NAMALWA (cell line): ENCODE measurements at regions not wholly inside any gene's neighbourhood (a gene's known extent, or its start where the extent isn't known, plus 50 kb on each side); places are given as distances from the start of the nearest gene placed in this dataset.
"Not testable (repeated sequence)": the region's sequence is repeated elsewhere in the genome, so short reads cannot be mapped to it uniquely, and the experiment has no call there.

Experiments used
- DNase-seq: peaks from one replicate; pipeline ENCODE4 v3.0.0-alpha.2; 2015; ENCODE audit warnings: low spot score

DNA sequence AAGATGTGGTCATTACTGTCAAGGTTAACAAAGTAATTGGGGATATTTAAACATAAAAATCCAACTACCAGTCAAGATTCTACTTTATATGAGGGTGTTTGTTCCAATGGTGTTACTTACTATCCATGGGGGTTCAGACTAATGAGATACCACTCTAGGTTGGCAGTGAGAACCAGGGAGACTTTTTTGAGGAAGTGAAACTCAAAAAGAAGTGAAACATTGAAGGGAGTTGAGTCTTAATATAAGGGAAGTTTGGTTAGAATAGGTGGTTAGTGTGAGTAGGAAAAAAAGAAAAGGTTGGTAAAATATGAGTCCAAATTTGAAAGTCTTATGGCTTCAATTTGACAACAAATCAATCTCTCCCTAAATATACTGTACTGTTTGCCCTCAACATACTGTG lies 123.6 kb upstream of the ANK3 start:
- DNase-seq = peak; percentile 52

DNA sequence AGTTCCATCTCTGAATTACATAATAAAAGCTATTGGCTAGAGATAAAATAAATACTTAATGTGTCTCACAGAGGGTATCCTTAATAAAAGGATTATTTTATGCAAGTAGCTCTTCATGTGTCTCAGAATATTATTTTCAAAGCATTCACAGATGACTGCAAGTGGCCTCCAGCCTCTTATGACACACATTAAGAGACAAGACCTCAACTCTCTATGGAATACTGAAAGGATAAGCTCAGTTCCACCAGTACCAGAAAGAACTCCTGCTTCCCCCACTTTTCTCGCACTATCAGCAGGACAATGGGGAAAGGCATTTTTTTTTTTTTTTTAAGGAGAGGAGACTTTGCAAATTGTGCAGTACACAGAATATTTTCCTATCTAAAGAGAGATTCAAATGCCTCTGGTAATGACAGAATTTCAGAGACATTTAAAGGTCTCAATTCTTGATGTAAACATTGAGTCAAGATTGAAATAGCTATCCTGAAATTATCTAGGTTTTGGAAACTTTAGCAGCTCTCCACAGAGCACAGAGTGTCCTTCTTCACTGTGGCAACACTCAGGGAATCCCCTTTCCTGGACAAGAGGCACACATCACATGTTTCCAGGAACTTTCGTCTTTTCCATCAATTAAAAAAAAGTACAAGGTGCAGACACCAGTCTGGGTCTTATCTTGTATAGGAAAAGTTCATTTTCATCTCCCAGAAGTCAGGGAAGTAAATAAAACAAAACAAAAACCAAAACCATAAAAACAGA lies 122.0 kb upstream of the ANK3 start:
- no peak for DNase-seq

DNA sequence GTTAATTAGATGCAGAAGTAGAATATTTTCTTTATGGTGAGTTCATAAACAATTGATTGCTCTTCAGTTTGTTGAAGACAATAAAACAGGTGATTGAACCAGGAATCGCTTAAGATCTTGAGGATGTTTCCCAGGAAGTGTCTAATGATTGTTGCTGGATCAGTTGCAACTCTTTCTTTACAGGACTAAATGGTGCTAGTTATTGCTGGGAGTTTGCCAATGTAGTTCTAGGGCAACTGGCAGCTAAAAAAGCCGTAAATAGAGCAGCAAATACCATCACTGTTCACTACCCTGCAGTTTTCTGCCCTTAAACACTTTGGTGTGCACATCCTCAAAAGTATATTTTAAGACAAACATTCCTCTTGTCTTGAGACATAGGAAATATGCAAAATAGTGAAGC lies 119.2 kb upstream of the ANK3 start:
- DNase-seq = no peak

DNA sequence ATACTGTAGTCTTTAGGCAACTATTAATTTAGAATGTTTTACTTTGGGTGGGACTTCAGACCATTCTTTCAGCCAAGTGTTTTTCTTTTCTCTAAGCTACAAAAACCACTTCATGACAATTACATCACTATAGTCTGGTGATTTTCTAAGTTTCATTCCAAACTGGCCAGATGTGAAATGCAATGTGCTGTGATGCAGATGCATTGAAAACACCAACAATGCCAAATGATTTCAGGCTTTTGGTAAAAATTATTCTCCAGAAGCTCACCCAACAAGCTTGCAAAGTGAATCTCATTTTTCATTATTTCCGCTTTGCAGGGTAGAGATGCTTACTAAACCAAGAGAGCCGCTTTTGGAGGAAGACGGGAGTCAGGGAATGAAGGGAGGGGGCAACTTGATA lies 118.4 kb upstream of the ANK3 start:
- no peak for DNase-seq

DNA sequence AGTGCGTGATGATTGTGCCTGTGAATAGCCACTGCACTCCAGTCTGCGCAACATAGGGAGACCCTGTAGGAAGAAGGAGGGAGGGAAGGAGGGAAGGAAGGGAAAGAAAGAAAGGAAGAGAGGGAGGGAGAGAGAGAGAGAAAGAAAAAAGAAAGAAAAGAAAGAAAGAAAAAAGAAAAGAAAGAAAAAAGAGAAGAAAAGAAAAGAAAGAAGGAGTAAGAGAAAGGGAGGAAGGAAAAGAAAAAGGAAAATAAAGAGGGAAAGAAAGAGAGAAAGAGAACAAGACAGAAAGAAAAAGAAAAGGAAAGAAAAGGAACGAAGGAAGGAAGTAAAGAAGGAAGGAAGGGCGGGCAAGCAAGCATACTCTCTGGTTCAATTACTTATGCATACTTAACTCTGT lies 112.9 kb upstream of the ANK3 start:
- DNase-seq = no peak

DNA sequence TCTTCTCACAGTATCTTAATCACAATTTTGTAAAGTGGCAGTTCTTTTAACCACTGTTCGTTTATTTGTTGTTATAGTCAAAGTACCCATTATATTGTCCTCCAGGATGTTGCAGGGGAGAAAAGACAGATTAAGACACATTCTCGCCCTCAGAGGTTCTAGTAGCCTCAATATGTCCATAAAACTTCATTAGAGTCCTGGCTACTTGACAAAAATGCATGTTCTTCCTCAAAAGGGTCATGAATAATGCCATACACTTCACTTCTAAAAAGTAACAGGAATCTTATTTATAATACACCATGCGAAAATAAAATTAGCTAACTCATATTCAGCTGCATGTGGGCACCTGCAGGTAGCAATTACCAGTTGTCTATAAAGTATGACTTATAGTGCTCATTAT lies 109.3 kb upstream of the ANK3 start:
- DNase-seq = no peak

DNA sequence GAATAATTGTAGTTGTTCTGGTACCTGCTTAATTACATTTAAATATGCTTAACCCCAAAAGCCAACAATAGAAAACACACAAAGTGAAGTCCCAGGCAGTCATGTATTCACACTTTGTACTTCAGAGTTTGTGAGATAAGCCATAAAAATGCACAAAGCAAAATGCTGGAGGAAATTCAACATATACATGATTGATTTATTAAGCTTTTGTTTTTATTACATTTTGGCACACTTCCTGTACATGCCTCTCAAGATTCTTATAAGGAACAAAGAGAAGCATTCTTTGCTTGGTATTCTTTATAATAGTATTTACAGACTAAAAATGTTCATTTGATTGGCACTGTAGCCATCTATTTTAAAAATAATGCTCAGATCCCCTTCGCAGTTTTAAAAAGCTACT lies 107.7 kb upstream of the ANK3 start:
- DNase-seq = no peak

DNA sequence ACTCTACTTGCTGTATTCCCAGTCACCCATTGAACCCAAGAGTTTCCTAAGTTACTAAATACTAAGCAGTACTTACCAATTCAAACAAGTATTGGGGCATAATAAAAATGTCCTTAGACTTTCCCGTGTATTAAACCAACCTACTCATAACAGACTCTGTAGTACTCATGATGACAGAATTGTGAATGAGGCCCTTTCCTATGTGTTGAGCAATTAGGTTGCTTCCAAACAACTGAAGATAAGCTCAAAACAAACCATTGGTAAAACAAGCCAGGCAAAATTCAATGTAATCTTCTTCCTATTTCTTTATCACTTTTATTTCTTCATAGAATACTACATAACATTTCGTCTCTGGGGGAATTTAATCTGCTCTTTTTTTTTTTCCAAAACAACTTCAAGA lies 106.5 kb upstream of the ANK3 start:
- no peak for DNase-seq

DNA sequence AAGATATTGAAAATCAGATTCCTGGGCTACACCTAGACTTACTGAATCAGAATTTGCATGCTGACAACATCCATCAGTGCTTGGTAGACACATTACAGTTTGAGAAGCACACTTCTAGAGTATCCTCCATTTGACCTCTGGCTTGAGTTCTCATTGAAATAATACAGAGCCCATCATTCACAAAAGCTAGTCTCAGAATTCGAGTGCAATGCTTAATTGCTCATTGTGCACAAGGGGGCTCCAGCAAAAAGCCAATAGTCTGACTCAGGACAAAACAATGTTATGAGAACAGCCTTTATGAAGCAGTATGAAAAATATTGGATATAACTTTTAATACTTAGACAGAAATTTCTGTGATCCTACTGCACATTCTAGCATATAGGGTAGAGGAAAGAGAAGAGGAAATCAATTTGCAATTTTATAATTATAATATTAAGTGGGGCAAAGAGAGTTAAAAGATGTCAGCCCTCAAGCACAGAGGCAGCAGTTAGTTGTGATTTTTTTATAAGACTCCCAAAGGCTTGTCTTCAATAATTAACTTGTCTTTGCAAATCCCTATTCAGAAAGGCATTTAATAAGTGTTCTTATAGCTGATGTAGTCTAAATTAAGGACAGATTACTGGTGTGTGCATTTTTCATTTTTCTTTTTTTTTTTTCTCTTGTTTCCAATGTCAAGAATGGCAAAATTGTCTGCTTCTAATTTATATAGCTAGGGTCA lies 105.8 kb upstream of the ANK3 start:
- DNase-seq = no peak

DNA sequence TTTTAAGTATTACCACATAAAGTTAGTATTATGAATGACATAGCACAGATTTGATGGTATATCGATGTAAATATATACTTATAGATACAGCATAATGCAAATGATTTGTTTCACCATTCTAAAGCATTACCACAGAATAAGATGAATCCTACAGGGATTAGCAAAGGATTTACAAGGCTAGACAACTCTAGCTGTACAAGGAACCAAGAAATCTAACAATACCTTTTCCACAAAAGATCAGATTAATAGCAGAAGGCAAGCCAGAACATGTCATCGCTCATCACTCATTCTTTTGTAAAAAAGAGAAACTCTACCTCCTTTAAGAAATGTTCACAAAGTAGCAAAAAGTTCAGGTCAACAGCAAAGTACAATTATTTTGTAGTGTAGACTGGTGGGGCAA lies 105.1 kb upstream of the ANK3 start:
- no peak for DNase-seq

DNA sequence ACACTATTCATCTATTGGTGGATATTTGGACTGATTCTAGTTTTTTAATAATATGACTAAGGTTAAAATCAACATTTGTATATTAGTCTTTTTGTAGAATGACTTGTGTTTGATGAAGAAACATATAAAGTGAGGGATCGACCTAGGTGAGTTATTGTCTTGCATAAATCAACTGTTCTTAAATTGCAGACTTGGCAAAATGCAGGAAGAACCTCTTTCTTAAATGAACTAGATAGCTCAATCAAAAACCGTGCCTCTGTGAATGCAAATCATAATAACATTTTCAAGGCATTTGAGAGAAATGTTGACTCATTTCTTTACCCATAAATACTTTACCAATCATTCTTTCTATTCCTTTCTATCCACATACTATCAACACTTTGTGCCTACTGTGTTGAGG lies 101.5 kb upstream of the ANK3 start:
- no peak for DNase-seq

DNA sequence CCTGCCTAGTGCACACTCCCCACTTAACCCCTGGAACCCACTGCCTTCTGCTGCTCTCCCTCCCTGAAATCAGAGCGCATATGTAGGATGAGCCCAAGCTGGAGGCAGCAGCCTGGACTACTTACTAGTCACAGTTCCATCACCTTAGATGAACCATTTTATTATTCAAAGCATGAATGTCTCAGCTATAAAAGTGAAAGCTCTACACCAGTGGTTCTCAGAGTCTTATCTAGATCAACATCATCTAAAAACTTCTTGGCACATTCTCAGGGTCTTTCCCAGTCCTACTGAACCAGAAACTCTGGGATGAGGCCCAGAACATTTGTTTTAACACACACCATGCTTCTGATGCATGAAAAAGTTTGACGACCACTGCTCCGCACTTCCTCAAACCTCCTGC lies 100.3 kb upstream of the ANK3 start:
- DNase-seq = no peak

DNA sequence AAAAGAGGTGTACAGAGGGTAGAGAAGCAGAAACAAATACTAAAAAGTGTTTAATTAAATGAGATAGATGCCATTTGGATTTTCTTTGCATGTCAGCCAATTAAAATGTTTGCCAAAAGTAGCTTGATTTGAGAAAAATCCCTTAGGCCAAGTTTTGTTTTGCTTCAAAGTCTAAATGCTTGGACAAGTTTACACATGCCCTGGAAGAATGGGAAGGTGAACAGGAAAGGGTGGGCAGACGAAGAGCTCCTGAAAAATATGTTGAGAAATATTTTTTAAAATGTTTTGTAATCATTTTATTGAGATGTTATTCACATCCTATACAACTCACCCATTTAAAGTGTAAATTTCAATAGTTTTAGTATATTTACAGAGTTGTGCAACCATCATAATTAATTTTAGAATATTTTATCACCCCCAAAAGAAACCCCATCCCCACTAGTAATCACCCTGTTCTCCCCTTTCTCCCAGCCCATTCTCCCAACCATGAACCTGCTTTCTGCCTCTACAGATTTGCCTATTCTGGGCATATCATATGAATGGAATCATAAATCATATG lies 98.5 kb upstream of the ANK3 start:
- no peak for DNase-seq

DNA sequence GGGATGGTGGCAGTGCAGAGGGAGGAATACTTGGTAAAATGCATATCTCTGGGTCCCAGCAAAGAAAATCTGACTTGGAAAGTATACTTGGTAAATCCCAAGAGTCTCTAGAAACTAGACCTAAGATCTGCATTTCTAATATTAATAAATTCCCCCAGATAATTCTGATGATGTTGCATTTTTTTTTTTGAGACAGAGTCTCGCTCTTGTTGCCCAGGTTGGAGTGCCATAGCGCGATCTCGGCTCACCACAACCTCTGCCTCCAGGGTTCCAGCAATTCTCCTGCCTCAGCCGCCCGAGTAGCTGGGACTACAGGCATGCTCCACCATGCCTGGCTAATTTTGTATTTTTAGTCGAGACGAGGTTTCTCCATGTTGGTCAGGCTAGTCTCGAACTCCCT lies 97.9 kb upstream of the ANK3 start:
- DNase-seq = no peak

DNA sequence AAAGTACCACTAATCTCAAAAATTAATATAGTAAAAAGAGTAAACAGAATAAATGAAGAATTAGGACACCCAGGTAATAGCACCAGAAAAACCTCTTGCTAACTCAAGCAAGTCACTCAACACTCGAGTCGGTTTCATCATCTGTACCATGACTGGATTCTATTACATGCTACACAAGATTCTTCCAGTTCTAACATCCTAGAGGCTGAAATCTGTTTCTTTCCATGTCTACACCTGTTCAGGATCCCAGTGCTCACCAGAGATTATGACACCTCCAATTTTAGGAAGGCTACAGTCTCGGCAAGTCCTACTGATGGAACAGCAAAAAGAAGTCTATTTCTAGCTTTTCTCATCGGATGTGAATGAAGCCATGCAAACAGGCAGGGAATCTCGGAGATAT lies 95.3 kb upstream of the ANK3 start:
- DNase-seq = no peak

DNA sequence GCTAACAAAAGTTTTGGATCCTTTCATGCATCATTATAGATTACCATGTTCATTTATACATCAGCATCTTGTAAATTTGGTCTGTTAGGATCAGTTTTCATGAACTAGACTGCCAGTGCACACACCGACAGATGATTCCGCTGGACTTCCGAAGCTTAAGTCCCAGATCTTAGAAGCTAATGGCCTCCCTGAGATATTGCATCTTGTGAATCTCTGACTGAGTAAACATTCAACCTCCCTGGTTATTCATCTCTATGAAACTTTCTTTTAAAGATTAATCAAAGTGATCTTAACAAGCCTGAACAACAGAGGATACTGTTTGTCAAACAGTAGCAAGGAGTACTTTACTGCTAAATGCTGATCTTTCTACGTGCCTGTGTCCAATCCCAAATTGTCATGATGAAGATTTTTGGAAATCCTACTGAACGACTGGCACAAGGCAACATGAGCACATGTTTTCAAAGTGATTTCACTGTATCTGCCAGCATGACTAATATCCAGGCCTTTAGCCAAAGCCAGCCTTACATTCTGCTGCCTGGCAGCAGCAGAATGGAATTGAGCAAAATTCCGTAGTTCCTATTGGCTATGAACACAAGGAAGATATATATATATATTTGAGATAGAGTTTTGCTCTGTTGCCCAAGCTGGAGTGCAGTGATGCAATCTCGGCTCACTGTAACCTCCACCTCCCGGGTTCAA lies 91.3 kb upstream of the ANK3 start:
- DNase-seq = no peak

DNA sequence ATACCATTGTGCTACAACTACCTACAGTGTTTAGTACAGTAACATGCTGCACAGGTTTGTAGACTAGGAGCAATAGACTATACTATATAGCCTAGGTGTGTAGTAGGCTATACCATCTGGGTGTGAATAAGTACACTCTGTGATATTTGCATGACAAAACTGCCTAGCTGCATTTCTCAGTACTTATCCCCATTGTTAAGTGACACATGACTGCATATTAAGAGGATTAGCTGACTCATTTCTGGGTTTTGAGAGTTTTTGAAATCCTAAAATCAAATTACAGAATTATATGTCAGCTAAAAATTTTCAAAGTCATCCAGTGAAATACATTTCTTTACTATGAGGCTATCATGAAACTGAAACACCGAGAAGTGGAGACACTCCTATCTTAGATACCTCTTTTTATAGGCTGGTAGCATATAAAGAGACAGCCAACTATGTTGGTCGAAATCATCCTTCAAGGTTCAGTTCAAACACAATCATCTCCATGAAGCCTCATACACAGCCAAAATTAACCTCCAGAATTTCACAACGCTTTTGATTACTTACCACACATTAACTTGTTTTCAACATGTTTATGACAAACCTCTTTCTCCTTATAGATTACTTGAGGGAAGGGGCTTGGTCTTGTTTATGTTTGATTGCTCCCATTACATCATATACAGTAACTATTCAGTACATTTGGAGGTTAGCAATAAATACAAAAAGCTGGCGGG lies 89.8 kb upstream of the ANK3 start:
- no peak for DNase-seq

DNA sequence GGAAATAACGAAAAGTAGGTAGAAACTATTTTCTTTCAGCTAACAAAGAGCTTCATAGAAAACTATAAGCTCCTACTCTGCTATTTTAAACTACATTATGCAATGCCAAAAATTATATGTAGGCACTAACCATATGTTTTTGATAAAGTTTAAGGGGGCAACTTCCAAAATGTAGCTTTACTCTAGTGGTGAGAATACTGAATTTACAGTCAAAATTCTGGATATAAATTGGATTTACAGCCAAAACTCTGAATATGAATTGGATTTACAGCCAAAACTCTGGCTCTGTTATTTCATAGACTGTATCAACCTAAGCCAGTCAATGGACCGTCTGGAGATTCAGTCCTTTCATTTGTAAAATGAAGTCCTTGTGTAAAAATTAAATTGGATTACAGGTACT lies 86.8 kb upstream of the ANK3 start:
- no peak for DNase-seq

DNA sequence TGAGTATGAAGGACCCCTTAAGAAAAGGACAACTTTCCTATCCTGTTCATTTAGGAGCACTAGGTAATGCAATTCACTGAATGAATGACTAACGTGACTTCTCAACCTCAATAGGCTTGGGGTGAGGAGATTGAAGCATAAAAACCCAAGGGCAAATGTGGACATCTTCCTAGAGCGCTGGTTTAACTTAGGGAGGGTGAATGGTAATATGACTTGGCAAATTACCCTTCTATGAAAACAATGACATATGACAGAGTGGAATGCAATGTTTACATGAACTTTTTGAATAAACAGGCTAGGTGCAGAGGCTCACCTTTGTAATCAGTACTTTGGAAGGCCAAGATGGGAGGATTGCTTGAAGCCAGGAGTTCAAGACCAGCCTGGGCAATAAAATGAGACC lies 83.9 kb upstream of the ANK3 start:
- no peak for DNase-seq

DNA sequence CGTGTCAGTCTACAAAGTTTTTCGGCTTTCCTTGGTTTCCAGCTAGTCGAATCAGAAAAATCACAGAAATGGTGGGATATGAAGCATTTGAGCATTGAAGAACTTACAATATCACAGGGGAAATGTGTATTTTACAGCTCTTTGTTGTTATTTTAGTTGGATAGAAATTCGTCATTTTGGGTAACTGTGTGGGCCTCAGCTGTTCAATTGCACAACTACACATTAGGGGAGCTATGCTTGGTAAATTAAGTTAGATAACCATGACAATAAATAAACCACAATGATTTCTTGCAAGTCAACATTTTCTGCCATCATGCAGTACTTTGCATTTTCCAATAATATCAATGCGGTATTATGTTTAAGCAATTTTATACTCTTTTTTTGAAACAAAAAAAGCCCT lies 80.4 kb upstream of the ANK3 start:
- DNase-seq = no peak

DNA sequence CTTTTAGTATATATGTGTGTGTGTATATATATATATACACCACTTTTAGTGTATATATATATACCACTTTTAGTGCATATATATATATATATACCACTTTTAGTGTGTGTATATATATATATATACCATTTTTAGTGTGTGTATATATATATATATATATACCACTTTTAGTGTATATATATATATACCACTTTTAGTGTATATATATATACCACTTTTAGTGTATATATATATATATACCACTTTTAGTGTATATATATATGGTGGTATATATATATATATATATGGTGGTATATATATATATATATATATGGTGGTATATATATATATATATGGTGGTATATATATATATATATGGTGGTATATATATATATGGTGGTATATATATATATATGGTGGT lies 79.5 kb upstream of the ANK3 start:
- not testable (repeated sequence) for DNase-seq

DNA sequence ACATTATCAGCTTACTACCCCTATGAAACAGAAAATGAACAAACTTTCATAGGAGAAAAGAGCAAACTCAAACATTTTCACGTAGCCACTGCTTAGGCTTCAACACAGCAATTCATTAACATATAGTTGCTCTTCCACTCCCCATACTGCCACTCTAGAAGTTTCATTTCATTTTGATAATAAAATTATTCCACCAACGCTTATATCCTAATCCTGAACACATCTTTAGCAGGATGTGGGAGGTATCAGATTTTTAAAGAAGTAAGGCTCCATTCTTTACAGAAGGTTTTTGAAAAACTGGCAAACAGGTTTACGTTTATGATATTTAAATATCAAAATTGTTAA lies 77.5 kb upstream of the ANK3 start:
- no peak for DNase-seq
